IMR-90 (cell line): ENCODE measurements at regions not wholly inside any gene's neighbourhood (a gene's known extent, or its start where the extent isn't known, plus 50 kb on each side); places are given as distances from the start of the nearest gene placed in this dataset.

Experiments used
- ATAC-seq: fragments of 200-7000 bp; cut with Tn5 transposase; 2 replicates; pipeline ENCODE4 v1.9.1; 2020; ENCODE audit warnings: low read depth, mild to moderate bottlenecking, moderate library complexity
- BruUV-seq: library from RNA; stranded (reverse); fragments of 400-500 nt; replicated peaks from 2 replicates; lab custom pipeline; 2021; lab: Mats Ljungman, UMichigan
- CTCF ChIA-PET: fragments of 300-600 bp; formaldehyde crosslinking; extraction: SDS; loops from one replicate; lab custom pipeline; 2021; ENCODE audit warnings: antibody characterized with exemption; lab: Yijun Ruan, JAX
- POLR2A ChIA-PET: fragments of 300-600 bp; sonication (Branson Sonifier 250); formaldehyde crosslinking; loops from one replicate; lab custom pipeline; 2022; ENCODE audit warnings: antibody characterized with exemption; ENCODE audit not compliant: unreplicated experiment; lab: Charles Lee
- DNase-seq: peaks from one replicate; pipeline ENCODE4 v3.0.0; 2013
- H2AFZ ChIP-seq: replicated peaks from 2 replicates; pipeline ENCODE3; 2013; ENCODE audit warnings: low read length, mild to moderate bottlenecking; ENCODE audit not compliant: poor library complexity
- H2AK5ac ChIP-seq: 2 replicates; pipeline ENCODE4 v1.6.1; 2013; ENCODE audit warnings: low read depth, low read length, inconsistent platforms
- H2AK9ac ChIP-seq: replicated peaks from 2 replicates; pipeline ENCODE3; 2013; ENCODE audit warnings: mild to moderate bottlenecking, low read depth, low read length, moderate library complexity; ENCODE audit not compliant: poor library complexity
- H2BK120ac ChIP-seq: 2 replicates; pipeline ENCODE4 v1.6.1; 2013; ENCODE audit warnings: low read depth, low read length, inconsistent platforms
- H2BK15ac ChIP-seq: 3 replicates; pipeline ENCODE4 v1.6.1; 2013; ENCODE audit warnings: low read depth, low read length, inconsistent platforms
- H2BK20ac ChIP-seq: 2 replicates; pipeline ENCODE4 v1.6.1; 2013; ENCODE audit warnings: low read depth, mild to moderate bottlenecking, inconsistent platforms, low read length, moderate library complexity
- H2BK5ac ChIP-seq: 2 replicates; pipeline ENCODE4 v1.6.1; 2013; ENCODE audit warnings: mild to moderate bottlenecking, low read depth, low read length, inconsistent platforms; ENCODE audit not compliant: poor library complexity, severe bottlenecking
- H3K14ac ChIP-seq: replicated peaks from 2 replicates; pipeline ENCODE4 v1.6.1; 2013; ENCODE audit warnings: low read depth, low read length, inconsistent platforms
- H3K18ac ChIP-seq: 2 replicates; pipeline ENCODE4 v1.6.1; 2013; ENCODE audit warnings: low read depth, low read length, control low read depth
- H3K23ac ChIP-seq: 2 replicates; pipeline ENCODE4 v1.6.1; 2013; ENCODE audit warnings: low read depth, low read length, inconsistent platforms
- H3K27ac ChIP-seq: 2 replicates; pipeline ENCODE4 v1.5.1; 2013; ENCODE audit warnings: mild to moderate bottlenecking, control low read depth, low read length; ENCODE audit not compliant: insufficient read depth
- H3K27me3 ChIP-seq: 2 replicates; pipeline ENCODE4 v1.6.1; 2013; ENCODE audit warnings: low read length; ENCODE audit not compliant: control insufficient read depth, insufficient read depth
- H3K36me3 ChIP-seq: 2 replicates; pipeline ENCODE4 v1.6.1; 2013; ENCODE audit warnings: low read length, mixed read lengths; ENCODE audit not compliant: control insufficient read depth, insufficient read depth
- H3K4ac ChIP-seq: 2 replicates; pipeline ENCODE4 v1.6.1; 2013; ENCODE audit warnings: low read depth, low read length, inconsistent platforms
- H3K4me1 ChIP-seq: 2 replicates; pipeline ENCODE4 v1.6.1; 2013; ENCODE audit warnings: low read length, mixed read lengths; ENCODE audit not compliant: control insufficient read depth, insufficient read depth
- H3K4me2 ChIP-seq: 2 replicates; pipeline ENCODE4 v1.6.1; 2013; ENCODE audit warnings: low read depth, mild to moderate bottlenecking, control low read depth, low read length, moderate library complexity
- H3K4me3 ChIP-seq: 2 replicates; pipeline ENCODE4 v1.5.1; 2013; ENCODE audit warnings: low read depth, mild to moderate bottlenecking, control low read depth, low read length, moderate library complexity; ENCODE audit not compliant: insufficient read depth
- H3K56ac ChIP-seq: 2 replicates; pipeline ENCODE4 v1.6.1; 2013; ENCODE audit warnings: low read length, inconsistent platforms; ENCODE audit not compliant: insufficient read depth; ENCODE audit errors: extremely low read depth
- H3K79me1 ChIP-seq, 2 experiments: 2 replicates each; pipeline ENCODE4 v1.6.1; 2013; ENCODE audit warnings: low read length in 2 of 2, inconsistent platforms in 1 of 2, low read depth in 1 of 2
- H3K9ac ChIP-seq: 2 replicates; pipeline ENCODE4 v1.6.1; 2013; ENCODE audit warnings: low read depth, low read length, control low read depth
- H3K9me1 ChIP-seq: 2 replicates; pipeline ENCODE4 v1.6.1; 2013; ENCODE audit warnings: low read length, inconsistent platforms; ENCODE audit not compliant: insufficient read depth
- H3K9me3 ChIP-seq: 2 replicates; pipeline ENCODE4 v1.6.1; 2013; ENCODE audit warnings: low read length; ENCODE audit not compliant: control insufficient read depth, insufficient read depth
- H4K20me1 ChIP-seq: 2 replicates; pipeline ENCODE4 v1.6.1; 2013; ENCODE audit warnings: low read length, inconsistent platforms; ENCODE audit not compliant: insufficient read depth
- H4K5ac ChIP-seq: 2 replicates; pipeline ENCODE4 v1.6.1; 2013; ENCODE audit warnings: mild to moderate bottlenecking, low read depth, low read length, control low read depth
- H4K8ac ChIP-seq, 2 experiments: 2 replicates each; pipeline ENCODE4 v1.6.1; 2013; ENCODE audit warnings: low read depth in 2 of 2, low read length in 2 of 2, control low read depth in 1 of 2, inconsistent platforms in 1 of 2
- H4K91ac ChIP-seq: 2 replicates; pipeline ENCODE4 v1.6.1; 2013; ENCODE audit warnings: low read depth, low read length, inconsistent platforms; ENCODE audit not compliant: insufficient read depth
- FOS ChIP-seq: fragments of 150-350 bp; IDR thresholded peaks from 2 replicates; pipeline ENCODE4 v1.6.1; 2016; ENCODE audit warnings: low read depth, low read length
- MAFK ChIP-seq: IDR thresholded peaks from 2 replicates; pipeline ENCODE4 v1.6.1; 2012; ENCODE audit warnings: low read depth, low read length, improper control_type of control experiment
- MAZ ChIP-seq: IDR thresholded peaks from 2 replicates; pipeline ENCODE4 v1.6.1; 2012; ENCODE audit warnings: low read depth, mild to moderate bottlenecking, low read length, improper control_type of control experiment, moderate library complexity, borderline replicate concordance
- MXI1 ChIP-seq: IDR thresholded peaks from 2 replicates; pipeline ENCODE4 v1.6.1; 2012; ENCODE audit warnings: low read depth, mild to moderate bottlenecking, low read length, moderate library complexity, borderline replicate concordance
- POLR2A ChIP-seq: IDR thresholded peaks from 2 replicates; pipeline ENCODE4 v1.6.1; 2012; ENCODE audit warnings: mild to moderate bottlenecking, low read depth, low read length
- RAD21 ChIP-seq: IDR thresholded peaks from 2 replicates; pipeline ENCODE4 v1.6.1; 2012; ENCODE audit warnings: low read length, improper control_type of control experiment
- WGBS, 2 experiments: methylation state at CpG; one replicate each; pipeline versions ENCODE4 v1.1.5 to v1.1.7; 2013; ENCODE audit warnings: missing lambda C conversion rate in 2 of 2; ENCODE audit not compliant: insufficient read length in 1 of 2; ENCODE audit errors: extremely low coverage in 2 of 2; 5-methylcytosine and 5-hydroxymethylcytosine counted together
- dilution Hi-C: fragments of 300-500 bp; cut with HindIII; formaldehyde crosslinking; loops from one replicate; pipeline ENCODE4 v1.14.3; 2018; ENCODE audit warnings: low sequenced_read_pairs; ENCODE audit not compliant: unreplicated experiment
- in situ Hi-C: fragments of 300-500 bp; cut with MboI; formaldehyde crosslinking; loops from 3 replicates; pipeline ENCODE4 v1.14.3; 2019; ENCODE audit warnings: low sequenced_read_pairs, inconsistent platforms, mixed read lengths
- intact Hi-C: fragments of 100-400 bp; cut with micrococcal nuclease; formaldehyde crosslinking; loops from 2 replicates; pipeline ENCODE4 v1.10.0; 2022
- TF ChIP-seq, protein P1 (sequence below): fragments of 150-350 bp; IDR thresholded peaks from 2 replicates; pipeline ENCODE4 v1.6.1; 2016; ENCODE audit warnings: low read depth, mild to moderate bottlenecking, low read length, moderate library complexity, borderline replicate concordance

DNA sequence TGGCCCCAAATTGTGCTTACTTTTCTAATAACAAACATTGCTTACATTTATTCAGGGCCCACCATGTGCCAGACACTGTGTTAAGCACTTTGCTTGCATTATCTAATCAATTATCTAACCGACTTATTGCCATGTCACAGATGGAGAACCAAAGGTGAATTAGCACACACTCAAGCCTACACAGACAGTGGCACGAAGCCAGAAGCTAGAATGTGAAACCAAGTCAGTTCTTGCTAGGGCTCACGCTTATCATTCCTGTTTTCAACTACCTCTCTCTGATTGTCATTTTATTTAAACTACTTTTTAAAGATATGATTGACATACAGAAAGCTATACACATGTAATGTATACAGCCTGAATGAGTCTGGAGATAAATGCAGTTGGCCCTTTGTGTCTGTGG lies 215.7 kb upstream of the CFAP20DC start:
- dilution Hi-C loops = no loop called here
- no CpG with 5 or more reads among the region's 3 CpGs for WGBS, 2 experiments
- in situ Hi-C loops = no loop called here

More for the DNA sequence above, 215.7 kb upstream of the CFAP20DC start:
- Histone ChIP-seq H2AFZ (no peak overlapping the region), H3K23ac (no peak overlapping the region), H3K79me1 (no peaks in the 10 kb centered on the region), H3K36me3 (no peaks in the 10 kb centered on the region), H3K4me1 (peaks cover 6% of the 10 kb centered on the region), H3K18ac (peak overlapping the region; percentile 81; the same call in 1 of the 2 replicates), H4K20me1 (no peaks in the 10 kb centered on the region), H3K9ac (no peak overlapping the region), H3K14ac (no peak overlapping the region; the same call in 1 of the 2 replicates), H3K9me1 (peaks cover 8% of the 10 kb centered on the region; the same call in 1 of the 2 replicates), H3K27me3 (no peaks in the 10 kb centered on the region), H3K56ac (no peak overlapping the region), H3K4me2 (no peak overlapping the region), H2AK9ac (no peak overlapping the region), H3K27ac (no peak overlapping the region), H4K8ac (no peak overlapping the region), H4K5ac (peak overlapping the region; percentile 17; the same call in 1 of the 2 replicates), H4K91ac (no peak overlapping the region; the same call in 1 of the 2 replicates), H2BK20ac (peak overlapping the region; percentile 3; the same call in 1 of the 2 replicates), H3K9me3 (no peaks in the 10 kb centered on the region), H3K4ac (no peak overlapping the region), H2AK5ac (peak overlapping the region; percentile 64; the same call in 1 of the 2 replicates), H3K4me3 (no peak overlapping the region), H2BK15ac (peak overlapping the region; percentile 41; the same call in 1 of the 3 replicates), H2BK120ac (no peak overlapping the region), H2BK5ac (no peak overlapping the region)
- DNase-seq = no peak
- BruUV-seq = no TSS peak
- no peak for ATAC-seq
- TF ChIP-seq FOS (no peak), MAFK (no peak), POLR2A (no peak), MAZ (no peak), MXI1 (no peak), RAD21 (no peak)
- TF ChIP-seq, protein P1, sequence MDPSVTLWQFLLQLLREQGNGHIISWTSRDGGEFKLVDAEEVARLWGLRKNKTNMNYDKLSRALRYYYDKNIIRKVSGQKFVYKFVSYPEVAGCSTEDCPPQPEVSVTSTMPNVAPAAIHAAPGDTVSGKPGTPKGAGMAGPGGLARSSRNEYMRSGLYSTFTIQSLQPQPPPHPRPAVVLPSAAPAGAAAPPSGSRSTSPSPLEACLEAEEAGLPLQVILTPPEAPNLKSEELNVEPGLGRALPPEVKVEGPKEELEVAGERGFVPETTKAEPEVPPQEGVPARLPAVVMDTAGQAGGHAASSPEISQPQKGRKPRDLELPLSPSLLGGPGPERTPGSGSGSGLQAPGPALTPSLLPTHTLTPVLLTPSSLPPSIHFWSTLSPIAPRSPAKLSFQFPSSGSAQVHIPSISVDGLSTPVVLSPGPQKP = no peak
- intact Hi-C loops = no loop called here
- ChIA-PET POLR2A (no interaction called here), CTCF (no interaction called here)
